Tibial nerve (tissue), 4 donors: ENCODE measurements at regions not wholly inside any gene's neighbourhood (a gene's known extent, or its start where the extent isn't known, plus 50 kb on each side); places are given as distances from the start of the nearest gene placed in this dataset.

Source experiments
- DNase-seq, 2 donors: peaks; one replicate each; pipeline ENCODE4 v3.0.0-alpha.2; 2019; ENCODE audit warnings: low spot score in 2 of 2
- H3K27ac ChIP-seq, 4 donors: fragments of 200-600 bp; sonication (generic) in 3 of 4; one replicate each; pipeline ENCODE4 v1.5.1; 2017 to 2019; ENCODE audit warnings: mild to moderate bottlenecking in 1 of 4
- H3K27me3 ChIP-seq, 2 donors: fragments of 200-600 bp; sonication (generic) in 1 of 2; one replicate each; pipeline versions ENCODE4 v1.5.1 to v1.6.0; 2017 to 2019
- H3K36me3 ChIP-seq, 3 donors: fragments of 200-600 bp; sonication (generic); one replicate each; pipeline ENCODE4 v1.5.1; 2018 to 2019
- H3K4me1 ChIP-seq, 4 donors: fragments of 200-600 bp; sonication (generic) in 3 of 4; one replicate each; pipeline ENCODE4 v1.5.1; 2017 to 2019
- H3K4me3 ChIP-seq, 4 donors: fragments of 200-600 bp; sonication (generic) in 3 of 4; one replicate each; pipeline ENCODE4 v1.5.1; 2017 to 2019; ENCODE audit warnings: mild to moderate bottlenecking in 1 of 4, moderate library complexity in 1 of 4
- H3K9me3 ChIP-seq, 4 donors: fragments of 200-600 bp; sonication (generic) in 3 of 4; one replicate each; pipeline ENCODE4 v1.5.1; 2017 to 2019
- EP300 ChIP-seq, 2 donors: sonication (generic); formaldehyde crosslinking; IDR thresholded peaks; one replicate each; pipeline ENCODE4 v1.6.1; 2017; ENCODE audit warnings: antibody characterized with exemption in 2 of 2, mild to moderate bottlenecking in 1 of 2
- POLR2A ChIP-seq, 2 donors: fragments of 450-650 bp; IDR thresholded peaks; one replicate each; pipeline ENCODE4 v1.6.1; 2017; ENCODE audit warnings: antibody characterized with exemption in 2 of 2, mild to moderate bottlenecking in 2 of 2, moderate library complexity in 2 of 2
- WGBS, 2 donors: methylation state at CpG; one replicate each; pipeline ENCODE4 v1.1.5; 2018; 5-methylcytosine and 5-hydroxymethylcytosine counted together
- TF ChIP-seq, protein P1 (sequence below), 5 experiments: fragments of 200-600 bp in 3 of 5; fragments of 450-650 bp in 2 of 5; sonication (generic) in 3 of 5; IDR thresholded peaks; one replicate each; pipeline ENCODE4 v1.5.1; 2016 to 2019; ENCODE audit warnings: antibody characterized with exemption in 5 of 5, mild to moderate bottlenecking in 3 of 5, moderate library complexity in 2 of 5

DNA sequence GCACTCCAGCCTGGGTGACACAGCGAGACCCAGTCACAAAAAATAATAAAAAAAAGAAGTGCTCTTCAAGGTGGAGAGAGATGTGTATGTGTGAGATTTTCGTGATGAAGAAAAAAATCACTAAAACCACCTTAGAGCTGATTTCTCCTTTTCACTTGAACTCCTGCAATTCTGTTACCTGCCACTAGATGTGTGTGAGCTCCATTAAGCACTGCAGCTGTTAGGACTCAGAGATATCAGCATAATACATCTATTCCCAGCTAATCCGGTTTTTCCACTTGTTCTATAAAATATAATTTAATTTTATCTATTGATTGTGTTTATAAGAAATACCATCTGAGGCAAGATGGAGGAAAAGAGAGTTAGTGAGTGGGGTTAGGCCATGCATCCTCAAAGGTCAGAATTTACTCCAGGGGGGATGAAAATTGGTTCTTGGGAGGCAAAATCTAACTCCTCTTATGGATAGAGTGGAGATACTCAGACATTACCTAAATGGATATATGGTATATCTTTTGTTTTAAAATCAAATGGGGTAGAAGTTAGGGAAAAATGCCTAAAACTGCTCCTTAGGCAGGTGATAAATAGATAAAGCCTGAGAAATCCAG is 152.7 kb downstream of the IL20RB start:
- peaks cover 0 to 11% (median 0%) of the 10 kb centered on the region in 4 donors for H3K4me1 ChIP-seq
- no peak for TF ChIP-seq POLR2A (IDR thresholded peaks at IDR 0.05)
- TF ChIP-seq, protein P1, sequence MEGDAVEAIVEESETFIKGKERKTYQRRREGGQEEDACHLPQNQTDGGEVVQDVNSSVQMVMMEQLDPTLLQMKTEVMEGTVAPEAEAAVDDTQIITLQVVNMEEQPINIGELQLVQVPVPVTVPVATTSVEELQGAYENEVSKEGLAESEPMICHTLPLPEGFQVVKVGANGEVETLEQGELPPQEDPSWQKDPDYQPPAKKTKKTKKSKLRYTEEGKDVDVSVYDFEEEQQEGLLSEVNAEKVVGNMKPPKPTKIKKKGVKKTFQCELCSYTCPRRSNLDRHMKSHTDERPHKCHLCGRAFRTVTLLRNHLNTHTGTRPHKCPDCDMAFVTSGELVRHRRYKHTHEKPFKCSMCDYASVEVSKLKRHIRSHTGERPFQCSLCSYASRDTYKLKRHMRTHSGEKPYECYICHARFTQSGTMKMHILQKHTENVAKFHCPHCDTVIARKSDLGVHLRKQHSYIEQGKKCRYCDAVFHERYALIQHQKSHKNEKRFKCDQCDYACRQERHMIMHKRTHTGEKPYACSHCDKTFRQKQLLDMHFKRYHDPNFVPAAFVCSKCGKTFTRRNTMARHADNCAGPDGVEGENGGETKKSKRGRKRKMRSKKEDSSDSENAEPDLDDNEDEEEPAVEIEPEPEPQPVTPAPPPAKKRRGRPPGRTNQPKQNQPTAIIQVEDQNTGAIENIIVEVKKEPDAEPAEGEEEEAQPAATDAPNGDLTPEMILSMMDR (IDR thresholded peaks at IDR 0.05), result peak; percentile 30 to 68 (median 48)
- no peaks in the 10 kb centered on the region for H3K27me3 ChIP-seq
- no peaks in the 10 kb centered on the region for H3K9me3 ChIP-seq
- 31 to 38% methylated on average over 3 of the region's 3 CpGs for WGBS, 2 donors
- H3K27ac ChIP-seq, result no peak overlapping the region
- H3K36me3 ChIP-seq, result no peaks in the 10 kb centered on the region
- no peak overlapping the region for H3K4me3 ChIP-seq
- DNase-seq, result peak in 1 of 2 donors; percentile 17

DNA sequence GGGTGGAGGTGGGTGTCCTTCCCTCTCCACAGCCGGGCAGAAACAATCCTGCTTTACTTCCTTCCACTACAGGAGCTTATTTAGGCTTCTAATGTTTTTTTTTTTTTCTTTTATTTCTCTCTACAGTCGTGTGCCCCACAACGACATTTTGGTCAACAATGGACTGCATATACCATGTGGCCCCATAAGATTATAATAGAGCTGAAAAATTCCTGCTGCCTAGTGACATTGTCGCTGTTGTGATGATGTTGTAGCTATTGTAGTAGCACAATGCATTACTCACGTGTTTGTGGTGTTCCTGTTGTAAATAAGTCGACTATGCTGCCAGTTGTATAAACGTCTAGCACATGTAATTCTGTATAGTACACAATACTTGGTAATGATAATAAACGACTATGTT is 153.7 kb downstream of the IL20RB start:
- Histone ChIP-seq H3K4me1 (peaks cover 0 to 6% (median 0%) of the 10 kb centered on the region in 4 donors), H3K9me3 (no peaks in the 10 kb centered on the region), H3K36me3 (no peaks in the 10 kb centered on the region), H3K27me3 (no peaks in the 10 kb centered on the region), H3K4me3 (no peak overlapping the region), H3K27ac (no peak overlapping the region)
- WGBS, 2 donors, result 67 to 68% methylated on average over 8 of the region's 8 CpGs
- no peak for DNase-seq
- TF ChIP-seq, protein P1 (IDR thresholded peaks at IDR 0.05), result no peak
- TF ChIP-seq POLR2A (IDR thresholded peaks at IDR 0.05) (no peak), EP300 (IDR thresholded peaks at IDR 0.05) (no peak)

DNA sequence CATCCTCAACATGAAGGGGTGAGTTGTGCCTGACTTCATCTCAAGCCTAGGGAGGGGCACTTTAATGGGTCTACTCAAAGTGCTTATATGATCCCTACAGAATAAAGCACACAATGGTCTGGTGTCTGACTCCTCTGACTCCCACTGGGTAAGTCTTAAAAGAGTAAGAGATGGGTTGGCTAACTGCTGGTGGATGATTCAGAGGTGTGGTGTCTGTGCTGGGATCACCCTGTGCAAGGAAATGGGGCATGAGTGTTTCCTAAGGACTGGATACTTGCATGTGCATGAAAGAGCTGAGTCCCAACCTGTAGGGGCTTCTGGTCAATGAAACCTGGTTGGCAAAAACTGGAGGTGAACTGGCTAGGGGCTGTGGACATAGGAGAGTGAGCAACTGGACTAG is 158.8 kb downstream of the IL20RB start:
- no peaks in the 10 kb centered on the region for H3K27me3 ChIP-seq
- no peak overlapping the region for H3K27ac ChIP-seq
- DNase-seq, result no peak
- no peaks in the 10 kb centered on the region for H3K9me3 ChIP-seq
- H3K4me3 ChIP-seq, result no peak overlapping the region
- no peaks in the 10 kb centered on the region for H3K36me3 ChIP-seq
- TF ChIP-seq POLR2A (IDR thresholded peaks at IDR 0.05) (no peak), EP300 (IDR thresholded peaks at IDR 0.05) (no peak)
- TF ChIP-seq, protein P1 (IDR thresholded peaks at IDR 0.05), result no peak
- H3K4me1 ChIP-seq, result no peaks in the 10 kb centered on the region

DNA sequence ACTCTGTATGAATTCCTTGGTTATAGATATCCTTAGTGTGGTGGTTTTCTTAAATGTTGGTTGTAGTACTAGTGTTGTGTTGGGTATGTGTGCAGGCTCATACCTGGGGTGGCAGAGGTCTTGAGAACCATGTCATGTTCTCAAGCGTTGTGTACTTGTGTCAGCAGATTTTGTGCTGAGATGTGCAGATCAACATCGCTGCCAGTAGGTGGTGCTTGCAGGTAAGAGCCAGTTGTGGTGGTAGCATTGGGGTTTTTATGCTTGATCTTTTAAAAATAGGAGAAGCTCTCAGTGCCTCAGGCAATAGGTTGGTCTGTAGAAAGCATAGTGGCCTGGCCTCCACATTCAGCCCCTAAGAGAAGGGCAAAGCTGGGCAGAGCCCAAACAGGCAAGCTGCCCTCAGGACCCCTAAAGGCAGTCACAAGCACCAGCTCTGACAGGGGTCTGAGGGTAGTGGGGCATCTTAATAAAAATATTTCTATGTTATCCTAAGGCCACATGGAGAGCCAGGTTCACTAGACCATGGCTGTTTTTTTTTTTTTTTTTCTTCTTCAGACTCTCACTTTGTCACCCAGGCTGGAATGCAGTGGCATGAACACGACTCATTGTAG is 164.0 kb downstream of the IL20RB start:
- Histone ChIP-seq H3K27me3 (no peaks in the 10 kb centered on the region), H3K4me1 (no peaks in the 10 kb centered on the region), H3K9me3 (no peaks in the 10 kb centered on the region), H3K36me3 (no peaks in the 10 kb centered on the region), H3K27ac (no peak overlapping the region), H3K4me3 (no peak overlapping the region)
- TF ChIP-seq POLR2A (IDR thresholded peaks at IDR 0.05) (no peak), EP300 (IDR thresholded peaks at IDR 0.05) (no peak)
- TF ChIP-seq, protein P1 (IDR thresholded peaks at IDR 0.05), result peak in 1 of 5 experiments; percentile 19
- 34 to 44% methylated on average over 3 of the region's 3 CpGs for WGBS, 2 donors
- DNase-seq, result peak in 1 of 2 donors; percentile 8

DNA sequence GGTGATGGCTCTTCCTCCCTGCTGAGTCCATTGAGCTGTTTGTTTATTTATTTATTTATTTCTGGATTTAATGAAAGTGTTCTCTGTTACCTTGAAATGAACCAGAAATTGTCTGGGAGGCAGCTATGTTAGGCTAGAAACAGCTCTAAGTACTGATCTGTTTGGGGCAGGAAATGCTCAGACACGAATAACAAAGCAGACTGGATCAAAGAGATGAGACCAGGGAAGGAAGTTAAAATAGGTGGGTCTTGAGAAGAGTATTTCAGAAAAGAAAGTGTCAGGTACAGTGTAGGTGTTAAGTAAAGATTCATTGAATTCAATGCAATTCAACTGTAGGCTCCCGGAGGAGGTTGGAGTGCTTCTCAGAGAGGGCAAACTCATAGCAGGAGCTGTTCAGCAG is 173.3 kb downstream of the IL20RB start:
- WGBS, 2 donors, result 36 to 49% methylated on average over 2 of the region's 2 CpGs

More for the DNA sequence above, 173.3 kb downstream of the IL20RB start:
- no peak for DNase-seq
- TF ChIP-seq POLR2A (IDR thresholded peaks at IDR 0.05) (no peak), EP300 (IDR thresholded peaks at IDR 0.05) (no peak)
- TF ChIP-seq, protein P1 (IDR thresholded peaks at IDR 0.05), result no peak
- no peak overlapping the region for H3K27ac ChIP-seq
- H3K4me1 ChIP-seq, result no peaks in the 10 kb centered on the region
- H3K36me3 ChIP-seq, result no peaks in the 10 kb centered on the region
- no peaks in the 10 kb centered on the region for H3K9me3 ChIP-seq
- H3K4me3 ChIP-seq, result no peak overlapping the region
- no peaks in the 10 kb centered on the region for H3K27me3 ChIP-seq
